ENCODE measurements at regions not wholly inside any gene's neighbourhood (a gene's known extent, or its start where the extent isn't known, plus 50 kb on each side); places are given as distances from the start of the nearest gene placed in this dataset.

- H3K27ac ChIP-seq (ENCODE audit: low read length in 2 of 2) = no peak overlapping the region
- no peak overlapping the region for H2AFZ ChIP-seq (ENCODE audit: insufficient read depth, low read depth, low read length, poor library complexity, severe bottlenecking)
- Mint-ChIP-seq H3K9me3 (ENCODE audit: insufficient read depth) (no peaks in the 10 kb centered on the region), H3K27me3 (no peaks in the 10 kb centered on the region), H3K4me1 (peaks cover 34% of the 10 kb centered on the region), H3K4me3 (no peak overlapping the region), H3K27ac (no peak overlapping the region)
- no peaks in the 10 kb centered on the region for H4K20me1 ChIP-seq (ENCODE audit: control insufficient read depth, insufficient read depth, low read length, poor library complexity, severe bottlenecking)
- TF ChIP-seq, protein P1, sequence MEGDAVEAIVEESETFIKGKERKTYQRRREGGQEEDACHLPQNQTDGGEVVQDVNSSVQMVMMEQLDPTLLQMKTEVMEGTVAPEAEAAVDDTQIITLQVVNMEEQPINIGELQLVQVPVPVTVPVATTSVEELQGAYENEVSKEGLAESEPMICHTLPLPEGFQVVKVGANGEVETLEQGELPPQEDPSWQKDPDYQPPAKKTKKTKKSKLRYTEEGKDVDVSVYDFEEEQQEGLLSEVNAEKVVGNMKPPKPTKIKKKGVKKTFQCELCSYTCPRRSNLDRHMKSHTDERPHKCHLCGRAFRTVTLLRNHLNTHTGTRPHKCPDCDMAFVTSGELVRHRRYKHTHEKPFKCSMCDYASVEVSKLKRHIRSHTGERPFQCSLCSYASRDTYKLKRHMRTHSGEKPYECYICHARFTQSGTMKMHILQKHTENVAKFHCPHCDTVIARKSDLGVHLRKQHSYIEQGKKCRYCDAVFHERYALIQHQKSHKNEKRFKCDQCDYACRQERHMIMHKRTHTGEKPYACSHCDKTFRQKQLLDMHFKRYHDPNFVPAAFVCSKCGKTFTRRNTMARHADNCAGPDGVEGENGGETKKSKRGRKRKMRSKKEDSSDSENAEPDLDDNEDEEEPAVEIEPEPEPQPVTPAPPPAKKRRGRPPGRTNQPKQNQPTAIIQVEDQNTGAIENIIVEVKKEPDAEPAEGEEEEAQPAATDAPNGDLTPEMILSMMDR (IDR thresholded peaks at IDR 0.05) = no peak
- TF ChIP-seq EZH2 (IDR thresholded peaks at IDR 0.05; ENCODE audit: borderline replicate concordance, insufficient read depth, low read depth, low read length, poor library complexity, severe bottlenecking) = no peak
- ChIA-PET CTCF (interaction anchor here (1.1 kb wide), 1 partner anchor 304 kb away, joined by 3 read pairs; the partner anchor contains the start of gene UTP6), POLR2A (no interaction called here)
- peaks cover 19 to 24% of the 10 kb centered on the region in 2 donors for H3K4me1 ChIP-seq (ENCODE audit: control insufficient read depth in 2 of 2, insufficient read depth in 2 of 2, low read length in 2 of 2)
- H3K4me2 ChIP-seq (replicated peaks; ENCODE audit: low read depth, low read length, poor library complexity, severe bottlenecking) = no peak overlapping the region
- DNase-seq (no peak), ATAC-seq (ENCODE audit: low read depth) (no peak)
- intact Hi-C loops (cut with micrococcal nuclease) = loop anchor here (5.0 kb wide), 1 partner anchor 41 kb away; no protein-coding TSS in a partner anchor
- H3K27me3 ChIP-seq (replicated peaks in 1 of 4; ENCODE audit: control extremely low read depth in 1 of 4, control insufficient read depth in 3 of 4, insufficient read depth in 4 of 4, low read length in 3 of 4) = no peaks in the 10 kb centered on the region
- H3K79me2 ChIP-seq (ENCODE audit: control insufficient read depth, insufficient read depth, low read length) = no peaks in the 10 kb centered on the region
- no peak overlapping the region for H3K9ac ChIP-seq (ENCODE audit: low read length)
- no peak overlapping the region for H3K4me3 ChIP-seq (ENCODE audit: control extremely low read depth in 1 of 5, extremely low read depth in 1 of 5, insufficient read depth in 1 of 5, low read depth in 2 of 5, low read length in 4 of 5)
- 99% methylated on average over 8 of the region's 10 CpGs for WGBS (ENCODE audit: insufficient coverage)
- H3K9me3 ChIP-seq (ENCODE audit: control extremely low read depth in 1 of 3, control insufficient read depth in 2 of 3, insufficient read depth in 1 of 3, low read length in 2 of 3) = no peaks in the 10 kb centered on the region
- H3K36me3 ChIP-seq (replicated peaks in 1 of 2; ENCODE audit: control extremely low read depth in 1 of 2, control insufficient read depth in 1 of 2, extremely low read depth in 1 of 2, insufficient read depth in 2 of 2, low read length in 1 of 2) = no peaks in the 10 kb centered on the region
Measured at GRCh38 chr17:31597646-31598398, 206.3 kb downstream of the RAB11FIP4 start.
